GM12872 (cell line): ENCODE measurements at regions not wholly inside any gene's neighbourhood (a gene's known extent, or its start where the extent isn't known, plus 50 kb on each side); places are given as distances from the start of the nearest gene placed in this dataset.

Source experiments
- TF ChIP-seq, protein P1 (sequence below): IDR thresholded peaks from 3 replicates; pipeline ENCODE4 v1.5.1; 2011; ENCODE audit warnings: low read depth, mild to moderate bottlenecking, low read length, moderate library complexity; ENCODE audit not compliant: insufficient read depth

DNA sequence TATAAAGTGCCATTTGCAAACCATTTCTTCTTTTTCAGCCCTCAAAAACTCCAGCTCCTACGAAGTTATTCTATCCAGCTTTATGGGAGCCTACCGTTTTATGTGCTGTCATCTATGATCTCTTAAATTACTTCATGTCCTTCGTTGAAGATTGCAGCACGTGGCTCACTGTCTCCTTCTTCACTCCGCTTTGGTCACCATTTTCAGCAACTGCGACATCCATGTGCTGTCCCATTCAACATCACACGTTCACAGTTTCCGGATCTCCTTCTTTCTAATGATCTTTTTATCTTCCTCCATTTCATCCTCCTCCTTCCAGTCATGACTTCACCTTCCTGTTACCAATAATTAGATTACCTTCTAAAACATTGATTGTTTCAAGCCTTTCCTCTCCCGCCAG lies 143.3 kb upstream of the KRAS start:
- TF ChIP-seq, protein P1, sequence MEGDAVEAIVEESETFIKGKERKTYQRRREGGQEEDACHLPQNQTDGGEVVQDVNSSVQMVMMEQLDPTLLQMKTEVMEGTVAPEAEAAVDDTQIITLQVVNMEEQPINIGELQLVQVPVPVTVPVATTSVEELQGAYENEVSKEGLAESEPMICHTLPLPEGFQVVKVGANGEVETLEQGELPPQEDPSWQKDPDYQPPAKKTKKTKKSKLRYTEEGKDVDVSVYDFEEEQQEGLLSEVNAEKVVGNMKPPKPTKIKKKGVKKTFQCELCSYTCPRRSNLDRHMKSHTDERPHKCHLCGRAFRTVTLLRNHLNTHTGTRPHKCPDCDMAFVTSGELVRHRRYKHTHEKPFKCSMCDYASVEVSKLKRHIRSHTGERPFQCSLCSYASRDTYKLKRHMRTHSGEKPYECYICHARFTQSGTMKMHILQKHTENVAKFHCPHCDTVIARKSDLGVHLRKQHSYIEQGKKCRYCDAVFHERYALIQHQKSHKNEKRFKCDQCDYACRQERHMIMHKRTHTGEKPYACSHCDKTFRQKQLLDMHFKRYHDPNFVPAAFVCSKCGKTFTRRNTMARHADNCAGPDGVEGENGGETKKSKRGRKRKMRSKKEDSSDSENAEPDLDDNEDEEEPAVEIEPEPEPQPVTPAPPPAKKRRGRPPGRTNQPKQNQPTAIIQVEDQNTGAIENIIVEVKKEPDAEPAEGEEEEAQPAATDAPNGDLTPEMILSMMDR, result no peak

DNA sequence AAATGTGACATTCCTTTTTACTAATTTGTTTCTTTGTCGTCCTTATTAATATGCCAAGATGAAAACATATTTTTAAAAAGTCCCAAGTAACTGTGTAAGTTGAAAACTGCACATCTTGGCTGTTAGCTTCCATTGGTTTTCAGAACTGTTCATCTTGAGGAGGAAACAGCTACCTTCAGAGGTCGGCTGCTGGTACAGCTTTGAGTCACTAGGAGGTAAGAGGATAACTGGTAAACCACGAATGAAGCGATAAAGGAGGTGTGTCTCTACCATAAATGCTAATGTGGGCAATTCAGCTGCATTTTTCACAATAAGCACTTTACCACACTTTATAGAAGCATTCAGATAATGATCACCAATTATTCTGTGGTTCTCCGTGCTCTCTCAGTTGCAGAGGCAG lies 137.5 kb upstream of the KRAS start:
- TF ChIP-seq, protein P1, result no peak

GRCh38 chr12:25387732-25388050 lies 137.0 kb upstream of the KRAS start:
- TF ChIP-seq, protein P1, result no peak

GRCh38 chr12:25386831-25387731 lies 136.4 kb upstream of the KRAS start:
- TF ChIP-seq, protein P1, result peak; percentile 77

- TF ChIP-seq, protein P1, result no peak
Measured at GRCh38 chr12:25384893-25385248, 134.1 kb upstream of the KRAS start.

DNA sequence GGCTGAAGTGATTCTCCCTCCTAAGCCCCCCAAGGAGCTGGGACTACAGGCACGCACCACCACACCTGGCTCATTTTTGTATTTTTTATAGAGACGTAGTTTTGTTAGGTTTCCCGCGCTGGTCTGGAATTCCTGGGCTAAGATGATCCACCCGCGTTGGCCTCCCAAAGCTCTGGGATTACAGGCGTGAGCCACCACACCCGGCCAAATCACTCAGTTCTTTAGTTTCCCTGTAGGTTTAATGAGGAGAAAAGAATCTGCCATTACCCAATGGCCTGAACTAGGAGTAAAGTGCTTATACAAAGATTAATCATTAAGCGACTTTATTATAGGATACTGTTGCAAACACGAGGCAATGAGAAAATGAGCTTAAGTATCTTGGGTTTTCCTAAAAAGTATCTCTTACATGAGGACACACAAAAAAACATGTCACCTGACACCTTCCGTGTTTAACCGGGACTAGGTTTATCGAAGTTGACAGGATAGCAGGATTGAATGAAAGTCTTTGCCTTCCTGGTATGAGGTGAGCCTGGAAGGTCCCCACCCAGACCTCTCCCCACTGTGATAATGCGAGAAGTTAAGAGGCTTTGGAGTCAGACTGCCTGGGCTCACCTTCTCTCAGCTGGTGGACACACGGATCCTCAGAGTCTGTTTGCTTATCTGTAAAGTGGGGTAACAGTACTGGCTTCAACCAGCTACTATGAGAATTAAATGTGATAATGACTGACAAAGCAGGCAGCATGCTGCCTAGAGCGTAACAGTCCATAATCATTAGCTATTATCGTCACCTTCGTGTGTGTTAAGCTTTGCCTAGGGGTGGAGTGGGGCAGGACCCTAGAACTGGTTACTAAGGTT lies 133.5 kb upstream of the KRAS start:
- TF ChIP-seq, protein P1, result no peak

GRCh38 chr12:25382311-25383106 lies 131.8 kb upstream of the KRAS start:
- TF ChIP-seq, protein P1, result no peak
